ENCODE measurements at regions not wholly inside any gene's neighbourhood (a gene's known extent, or its start where the extent isn't known, plus 50 kb on each side); places are given as distances from the start of the nearest gene placed in this dataset.

- no peak overlapping the region for H3K27ac ChIP-seq (replicated peaks)
- no peaks in the 10 kb centered on the region for H3K27me3 ChIP-seq (ENCODE audit: insufficient read depth, poor library complexity, severe bottlenecking)
- no peak for TF ChIP-seq CTCF (IDR thresholded peaks at IDR 0.05; ENCODE audit: insufficient read depth, low read length)
- TF ChIP-seq POLR2AphosphoS5 (IDR thresholded peaks at IDR 0.05; ENCODE audit: low read depth): no peak
- no peak for TF ChIP-seq SPI1 (IDR thresholded peaks at IDR 0.05; ENCODE audit: borderline replicate concordance, low read depth)
- no peak for TF ChIP-seq GABPA (IDR thresholded peaks at IDR 0.05; ENCODE audit: low read depth)
- TF ChIP-seq REST (IDR thresholded peaks at IDR 0.05; ENCODE audit: insufficient replicate concordance, low read depth): no peak
- no peak overlapping the region for H3K4me3 ChIP-seq (replicated peaks; ENCODE audit: insufficient read depth, low read length)
- DNase-seq (ENCODE audit: low read depth in 1 of 2, low spot score in 1 of 2): no peak
Measured at GRCh38 chr3:105235221-105235620, 131.5 kb upstream of the ALCAM start.

- no peak overlapping the region for H3K27ac ChIP-seq (replicated peaks)
Measured at GRCh38 chr3:105235785-105236184, 130.9 kb upstream of the ALCAM start.

GRCh38 chr3:105238367-105238766, 128.3 kb upstream of the ALCAM start:
- H3K27me3 ChIP-seq (ENCODE audit: insufficient read depth, poor library complexity, severe bottlenecking): no peaks in the 10 kb centered on the region
- no peak for DNase-seq (ENCODE audit: low read depth in 1 of 2, low spot score in 1 of 2)
- TF ChIP-seq REST (IDR thresholded peaks at IDR 0.05; ENCODE audit: insufficient replicate concordance, low read depth) (no peak), CTCF (IDR thresholded peaks at IDR 0.05; ENCODE audit: insufficient read depth, low read length) (no peak), POLR2AphosphoS5 (IDR thresholded peaks at IDR 0.05; ENCODE audit: low read depth) (no peak), SPI1 (IDR thresholded peaks at IDR 0.05; ENCODE audit: borderline replicate concordance, low read depth) (no peak), GABPA (IDR thresholded peaks at IDR 0.05; ENCODE audit: low read depth) (no peak)
- H3K27ac ChIP-seq (replicated peaks): no peak overlapping the region
- H3K4me3 ChIP-seq (replicated peaks; ENCODE audit: insufficient read depth, low read length): no peak overlapping the region

More at GRCh38 chr3:105235785-105236184, 130.9 kb upstream of the ALCAM start:
- no peak for TF ChIP-seq POLR2AphosphoS5 (IDR thresholded peaks at IDR 0.05; ENCODE audit: low read depth)
- DNase-seq (ENCODE audit: low read depth in 1 of 2, low spot score in 1 of 2): no peak
- no peaks in the 10 kb centered on the region for H3K27me3 ChIP-seq (ENCODE audit: insufficient read depth, poor library complexity, severe bottlenecking)
- H3K4me3 ChIP-seq (replicated peaks; ENCODE audit: insufficient read depth, low read length): no peak overlapping the region

- DNase-seq (ENCODE audit: low read depth in 1 of 2, low spot score in 1 of 2): no peak
- Histone ChIP-seq H3K4me3 (replicated peaks; ENCODE audit: insufficient read depth, low read length) (no peak overlapping the region), H3K27me3 (ENCODE audit: insufficient read depth, poor library complexity, severe bottlenecking) (no peaks in the 10 kb centered on the region), H3K27ac (replicated peaks) (no peak overlapping the region)
- TF ChIP-seq POLR2AphosphoS5 (IDR thresholded peaks at IDR 0.05; ENCODE audit: low read depth) (no peak), SPI1 (IDR thresholded peaks at IDR 0.05; ENCODE audit: borderline replicate concordance, low read depth) (no peak), REST (IDR thresholded peaks at IDR 0.05; ENCODE audit: insufficient replicate concordance, low read depth) (no peak), GABPA (IDR thresholded peaks at IDR 0.05; ENCODE audit: low read depth) (no peak), CTCF (IDR thresholded peaks at IDR 0.05; ENCODE audit: insufficient read depth, low read length) (no peak)
Measured at GRCh38 chr3:105243076-105243475, 123.6 kb upstream of the ALCAM start.

All from HL-60 (cell line).